MCF 10A (cell line): ENCODE measurements at regions not wholly inside any gene's neighbourhood (a gene's known extent, or its start where the extent isn't known, plus 50 kb on each side); places are given as distances from the start of the nearest gene placed in this dataset.

Experiments
- BruUV-seq: library from RNA; stranded (reverse); fragments of 400-500 nt; replicated peaks from 2 replicates; lab custom pipeline; 2021; lab: Mats Ljungman, UMichigan
- CTCF ChIA-PET: fragments of 300-600 bp; sonication (Branson Sonifier 250); formaldehyde crosslinking; extraction: SDS; loops from one replicate; lab custom pipeline; 2021; ENCODE audit warnings: antibody characterized with exemption, inconsistent platforms; lab: Yijun Ruan, JAX
- POLR2A ChIA-PET: fragments of 300-600, 350-650 bp; sonication (Branson Sonifier 250); formaldehyde crosslinking; extraction: SDS; loops from one replicate; lab custom pipeline; 2020; ENCODE audit warnings: antibody characterized with exemption, inconsistent platforms; lab: Yijun Ruan, JAX
- DNase-seq: peaks from one replicate; pipeline ENCODE4 v3.0.0-alpha.2; 2018; ENCODE audit not compliant: unreplicated experiment
- H3K27ac Mint-ChIP-seq: one replicate; pipeline ENCODE4 v1.8.0; 2022; ENCODE audit warnings: mild to moderate bottlenecking, low read depth, mixed read lengths; ENCODE audit not compliant: unreplicated experiment
- H3K27me3 Mint-ChIP-seq: one replicate; pipeline ENCODE4 v1.8.0; 2022; ENCODE audit warnings: mixed read lengths; ENCODE audit not compliant: insufficient read depth, unreplicated experiment
- H3K36me3 Mint-ChIP-seq: one replicate; pipeline ENCODE4 v1.8.0; 2022; ENCODE audit warnings: mild to moderate bottlenecking, moderate library complexity, mixed read lengths; ENCODE audit not compliant: insufficient read depth, unreplicated experiment
- H3K4me1 Mint-ChIP-seq: one replicate; pipeline ENCODE4 v1.8.0; 2022; ENCODE audit warnings: mixed read lengths; ENCODE audit not compliant: insufficient read depth, unreplicated experiment
- H3K4me3 Mint-ChIP-seq: one replicate; pipeline ENCODE4 v1.8.0; 2022; ENCODE audit warnings: mild to moderate bottlenecking, moderate library complexity, mixed read lengths; ENCODE audit not compliant: unreplicated experiment
- H3K9me3 Mint-ChIP-seq: one replicate; pipeline ENCODE4 v1.8.0; 2022; ENCODE audit warnings: mixed read lengths; ENCODE audit not compliant: unreplicated experiment
- intact Hi-C: fragments of 100-400 bp; cut with micrococcal nuclease; formaldehyde crosslinking; loops from 2 replicates; pipeline ENCODE4 v1.14.1; 2022
- TF ChIP-seq, protein P1 (sequence below): fragments of 200-600 bp; IDR thresholded peaks from one replicate; pipeline ENCODE4 v1.8.0; 2022; ENCODE audit warnings: antibody characterized with exemption, mild to moderate bottlenecking; ENCODE audit not compliant: unreplicated experiment

DNA sequence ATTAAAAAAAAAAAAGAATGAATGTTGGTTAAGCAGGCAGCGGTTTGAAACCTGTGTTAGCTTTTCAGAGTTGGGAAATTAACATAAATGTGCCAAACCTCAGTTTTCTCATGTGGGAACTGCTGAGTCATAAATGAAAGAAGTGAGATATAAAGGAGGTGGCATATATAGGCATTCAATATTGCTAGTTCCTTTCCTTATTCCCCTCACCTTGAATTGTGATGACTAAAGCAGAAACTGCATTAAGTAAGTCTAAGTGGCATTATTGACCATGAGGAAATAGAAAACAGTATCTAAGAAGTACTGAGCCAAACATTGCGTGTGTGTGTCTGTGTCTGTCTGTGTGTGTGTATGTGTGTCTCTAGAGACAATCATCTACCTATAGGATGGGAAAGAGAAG, 691.2 kb downstream of the TLR4 start:
- ChIA-PET POLR2A (no interaction called here), CTCF (no interaction called here)
- no peak overlapping the region for H3K4me3 Mint-ChIP-seq
- peaks cover 4% of the 10 kb centered on the region for H3K36me3 Mint-ChIP-seq
- TF ChIP-seq, protein P1, sequence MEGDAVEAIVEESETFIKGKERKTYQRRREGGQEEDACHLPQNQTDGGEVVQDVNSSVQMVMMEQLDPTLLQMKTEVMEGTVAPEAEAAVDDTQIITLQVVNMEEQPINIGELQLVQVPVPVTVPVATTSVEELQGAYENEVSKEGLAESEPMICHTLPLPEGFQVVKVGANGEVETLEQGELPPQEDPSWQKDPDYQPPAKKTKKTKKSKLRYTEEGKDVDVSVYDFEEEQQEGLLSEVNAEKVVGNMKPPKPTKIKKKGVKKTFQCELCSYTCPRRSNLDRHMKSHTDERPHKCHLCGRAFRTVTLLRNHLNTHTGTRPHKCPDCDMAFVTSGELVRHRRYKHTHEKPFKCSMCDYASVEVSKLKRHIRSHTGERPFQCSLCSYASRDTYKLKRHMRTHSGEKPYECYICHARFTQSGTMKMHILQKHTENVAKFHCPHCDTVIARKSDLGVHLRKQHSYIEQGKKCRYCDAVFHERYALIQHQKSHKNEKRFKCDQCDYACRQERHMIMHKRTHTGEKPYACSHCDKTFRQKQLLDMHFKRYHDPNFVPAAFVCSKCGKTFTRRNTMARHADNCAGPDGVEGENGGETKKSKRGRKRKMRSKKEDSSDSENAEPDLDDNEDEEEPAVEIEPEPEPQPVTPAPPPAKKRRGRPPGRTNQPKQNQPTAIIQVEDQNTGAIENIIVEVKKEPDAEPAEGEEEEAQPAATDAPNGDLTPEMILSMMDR = no peak
- H3K4me1 Mint-ChIP-seq = peaks cover 11% of the 10 kb centered on the region
- peak; percentile 69 for DNase-seq
- intact Hi-C loops = no loop called here
- no peaks in the 10 kb centered on the region for H3K9me3 Mint-ChIP-seq
- H3K27ac Mint-ChIP-seq = no peak overlapping the region
- H3K27me3 Mint-ChIP-seq = no peaks in the 10 kb centered on the region
- no TSS peak for BruUV-seq

GRCh38 chr9:118401546-118401945, 697.3 kb downstream of the TLR4 start:
- POLR2A ChIA-PET = interaction anchor here (0.8 kb wide), 1 partner anchor 126 kb away, joined by 3 read pairs; no protein-coding TSS in a partner anchor
- CTCF ChIA-PET = interaction anchor here (0.7 kb wide), 1 partner anchor 110 kb away, joined by 3 read pairs; no protein-coding TSS in a partner anchor
- H3K36me3 Mint-ChIP-seq = no peaks in the 10 kb centered on the region
- no peak for DNase-seq
- H3K27ac Mint-ChIP-seq = no peak overlapping the region
- no peaks in the 10 kb centered on the region for H3K27me3 Mint-ChIP-seq
- no peaks in the 10 kb centered on the region for H3K9me3 Mint-ChIP-seq
- intact Hi-C loops = no loop called here
- TF ChIP-seq, protein P1 = no peak
- BruUV-seq = no TSS peak
- H3K4me3 Mint-ChIP-seq = no peak overlapping the region
- H3K4me1 Mint-ChIP-seq = peaks cover 6% of the 10 kb centered on the region

- no peak for DNase-seq
- BruUV-seq = no TSS peak
- TF ChIP-seq, protein P1 = no peak
- Mint-ChIP-seq H3K4me1 (peaks cover 10% of the 10 kb centered on the region), H3K36me3 (no peaks in the 10 kb centered on the region), H3K27ac (no peak overlapping the region), H3K9me3 (no peaks in the 10 kb centered on the region), H3K4me3 (no peak overlapping the region), H3K27me3 (no peaks in the 10 kb centered on the region)
- ChIA-PET POLR2A (no interaction called here), CTCF (interaction anchor here (0.6 kb wide), 1 partner anchor 56 kb away, joined by 3 read pairs; no protein-coding TSS in a partner anchor)
- intact Hi-C loops = no loop called here
These were observed 710.5 kb downstream of the TLR4 start for GRCh38 chr9:118414676-118415075.

DNA sequence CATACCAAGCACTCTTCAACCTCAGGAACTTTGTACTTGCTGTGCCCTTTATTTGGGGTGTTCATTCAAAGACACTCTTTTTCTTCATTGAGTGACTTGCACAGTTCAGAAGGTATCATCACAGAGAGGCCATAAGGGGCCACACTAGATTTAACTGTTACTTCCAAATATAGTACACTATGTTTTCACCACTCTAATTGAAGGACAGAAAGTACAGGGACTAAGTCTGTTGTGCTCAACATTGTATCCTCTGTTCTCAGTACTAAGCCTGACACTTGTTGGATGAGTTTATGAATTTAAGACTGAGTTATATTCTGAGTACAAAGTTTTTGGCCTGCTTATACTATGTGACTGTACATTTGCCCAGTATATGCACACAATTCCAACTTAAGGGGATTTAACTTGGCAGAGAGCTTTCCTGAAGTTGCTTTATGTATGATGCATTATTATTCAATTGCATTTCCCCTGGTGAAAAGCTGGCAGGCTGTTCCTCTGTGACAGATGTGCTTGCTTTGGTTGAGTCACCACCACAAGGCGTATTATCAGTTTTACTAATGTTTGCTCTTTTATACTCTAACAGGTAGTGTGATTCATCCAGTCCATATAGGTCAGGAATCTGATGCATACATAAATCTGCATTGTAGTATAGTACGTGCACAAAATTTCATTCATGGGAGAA, 714.8 kb downstream of the TLR4 start:
- Mint-ChIP-seq H3K4me3 (no peak overlapping the region), H3K9me3 (no peaks in the 10 kb centered on the region), H3K36me3 (no peaks in the 10 kb centered on the region), H3K4me1 (peaks cover 10% of the 10 kb centered on the region), H3K27ac (no peak overlapping the region), H3K27me3 (no peaks in the 10 kb centered on the region)
- peak; percentile 73 for DNase-seq
- intact Hi-C loops = no loop called here
- ChIA-PET POLR2A (interaction anchor here (0.7 kb wide), 1 partner anchor 21 kb away, joined by 3 read pairs; no protein-coding TSS in a partner anchor), CTCF (interaction anchor here (1.0 to 1.3 kb wide), 2 partner anchors 26 to 194 kb away, joined by 3 read pairs; no protein-coding TSS in a partner anchor)
- TF ChIP-seq, protein P1 = no peak
- no TSS peak for BruUV-seq
